Type B pancreatic cell (in vitro differentiated cells): ENCODE measurements at regions not wholly inside any gene's neighbourhood (a gene's known extent, or its start where the extent isn't known, plus 50 kb on each side); places are given as distances from the start of the nearest gene placed in this dataset.

Experiments used
- DNase-seq: peaks from one replicate; pipeline ENCODE4 v3.0.0; 2021; ENCODE audit warnings: mixed read lengths; ENCODE audit not compliant: unreplicated experiment; ENCODE audit errors: extremely low spot score
- H3K27ac Mint-ChIP-seq: 2 replicates; pipeline ENCODE4 v1.8.0; 2021; ENCODE audit warnings: mild to moderate bottlenecking, mixed read lengths
- H3K27me3 Mint-ChIP-seq: 2 replicates; pipeline ENCODE4 v1.8.0; 2021; ENCODE audit warnings: mixed read lengths
- H3K36me3 Mint-ChIP-seq: 2 replicates; pipeline ENCODE4 v1.8.0; 2021; ENCODE audit warnings: mixed read lengths
- H3K4me1 Mint-ChIP-seq: one replicate; pipeline ENCODE4 v1.8.0; 2021; ENCODE audit warnings: mixed read lengths; ENCODE audit not compliant: unreplicated experiment
- H3K4me3 Mint-ChIP-seq: 2 replicates; pipeline ENCODE4 v1.8.0; 2021; ENCODE audit warnings: mild to moderate bottlenecking, mixed read lengths
- H3K9me3 Mint-ChIP-seq: 2 replicates; pipeline ENCODE4 v1.8.0; 2021; ENCODE audit warnings: mixed read lengths
- TF ChIP-seq, protein P1 (sequence below): fragments of 200-600 bp; sonication (generic); conservative IDR thresholded peaks from 2 replicates; pipeline ENCODE4 v1.5.0; 2021; ENCODE audit warnings: antibody characterized with exemption, mild to moderate bottlenecking

- TF ChIP-seq, protein P1, sequence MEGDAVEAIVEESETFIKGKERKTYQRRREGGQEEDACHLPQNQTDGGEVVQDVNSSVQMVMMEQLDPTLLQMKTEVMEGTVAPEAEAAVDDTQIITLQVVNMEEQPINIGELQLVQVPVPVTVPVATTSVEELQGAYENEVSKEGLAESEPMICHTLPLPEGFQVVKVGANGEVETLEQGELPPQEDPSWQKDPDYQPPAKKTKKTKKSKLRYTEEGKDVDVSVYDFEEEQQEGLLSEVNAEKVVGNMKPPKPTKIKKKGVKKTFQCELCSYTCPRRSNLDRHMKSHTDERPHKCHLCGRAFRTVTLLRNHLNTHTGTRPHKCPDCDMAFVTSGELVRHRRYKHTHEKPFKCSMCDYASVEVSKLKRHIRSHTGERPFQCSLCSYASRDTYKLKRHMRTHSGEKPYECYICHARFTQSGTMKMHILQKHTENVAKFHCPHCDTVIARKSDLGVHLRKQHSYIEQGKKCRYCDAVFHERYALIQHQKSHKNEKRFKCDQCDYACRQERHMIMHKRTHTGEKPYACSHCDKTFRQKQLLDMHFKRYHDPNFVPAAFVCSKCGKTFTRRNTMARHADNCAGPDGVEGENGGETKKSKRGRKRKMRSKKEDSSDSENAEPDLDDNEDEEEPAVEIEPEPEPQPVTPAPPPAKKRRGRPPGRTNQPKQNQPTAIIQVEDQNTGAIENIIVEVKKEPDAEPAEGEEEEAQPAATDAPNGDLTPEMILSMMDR, result no peak
- no peak for DNase-seq
- Mint-ChIP-seq H3K4me1 (peaks cover 9% of the 10 kb centered on the region), H3K27ac (no peak overlapping the region), H3K27me3 (peaks cover 3% of the 10 kb centered on the region), H3K4me3 (no peak overlapping the region), H3K36me3 (no peaks in the 10 kb centered on the region), H3K9me3 (no peaks in the 10 kb centered on the region)
Observed at GRCh38 chr18:64994370-64994769, 756.4 kb upstream of the CDH7 start.

- Mint-ChIP-seq H3K27ac (no peak overlapping the region), H3K9me3 (no peaks in the 10 kb centered on the region), H3K4me1 (peaks cover 9% of the 10 kb centered on the region), H3K4me3 (no peak overlapping the region), H3K36me3 (no peaks in the 10 kb centered on the region), H3K27me3 (peaks cover 3% of the 10 kb centered on the region)
- DNase-seq, result no peak
- TF ChIP-seq, protein P1, result no peak
Observed at GRCh38 chr18:64993695-64994094, 757.1 kb upstream of the CDH7 start.

DNA sequence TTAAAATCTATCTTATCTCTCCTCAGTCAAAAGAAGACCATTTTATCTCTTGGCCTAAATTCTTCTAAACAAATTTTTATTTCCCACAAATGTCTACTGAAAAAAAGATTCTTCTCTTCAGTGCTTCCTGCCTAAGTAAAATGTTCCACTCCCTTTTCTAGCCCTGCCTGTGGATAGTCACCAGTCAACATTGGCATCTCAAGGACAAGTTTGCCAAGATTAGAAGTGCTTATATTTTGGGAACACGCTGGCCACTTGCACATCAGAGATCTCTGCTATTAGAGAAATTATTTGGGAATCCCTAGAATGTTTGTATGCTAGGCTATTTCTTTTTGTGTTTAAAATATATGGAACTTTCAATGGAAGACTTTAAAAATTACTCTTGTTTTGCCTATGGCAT lies 758.2 kb upstream of the CDH7 start:
- no peak overlapping the region for H3K27ac Mint-ChIP-seq
- H3K4me1 Mint-ChIP-seq, result peaks cover 9% of the 10 kb centered on the region
- no peaks in the 10 kb centered on the region for H3K9me3 Mint-ChIP-seq
- no peak overlapping the region for H3K4me3 Mint-ChIP-seq
- H3K36me3 Mint-ChIP-seq, result no peaks in the 10 kb centered on the region
- DNase-seq, result no peak
- peaks cover 3% of the 10 kb centered on the region for H3K27me3 Mint-ChIP-seq
- TF ChIP-seq, protein P1, result no peak

- peaks cover 9% of the 10 kb centered on the region for H3K4me1 Mint-ChIP-seq
- no peak overlapping the region for H3K27ac Mint-ChIP-seq
- H3K27me3 Mint-ChIP-seq, result peaks cover 3% of the 10 kb centered on the region
- no peak overlapping the region for H3K4me3 Mint-ChIP-seq
- H3K36me3 Mint-ChIP-seq, result no peaks in the 10 kb centered on the region
- DNase-seq, result no peak
- H3K9me3 Mint-ChIP-seq, result no peaks in the 10 kb centered on the region
- TF ChIP-seq, protein P1, result no peak
Observed at GRCh38 chr18:64991102-64991501, 759.7 kb upstream of the CDH7 start.

DNA sequence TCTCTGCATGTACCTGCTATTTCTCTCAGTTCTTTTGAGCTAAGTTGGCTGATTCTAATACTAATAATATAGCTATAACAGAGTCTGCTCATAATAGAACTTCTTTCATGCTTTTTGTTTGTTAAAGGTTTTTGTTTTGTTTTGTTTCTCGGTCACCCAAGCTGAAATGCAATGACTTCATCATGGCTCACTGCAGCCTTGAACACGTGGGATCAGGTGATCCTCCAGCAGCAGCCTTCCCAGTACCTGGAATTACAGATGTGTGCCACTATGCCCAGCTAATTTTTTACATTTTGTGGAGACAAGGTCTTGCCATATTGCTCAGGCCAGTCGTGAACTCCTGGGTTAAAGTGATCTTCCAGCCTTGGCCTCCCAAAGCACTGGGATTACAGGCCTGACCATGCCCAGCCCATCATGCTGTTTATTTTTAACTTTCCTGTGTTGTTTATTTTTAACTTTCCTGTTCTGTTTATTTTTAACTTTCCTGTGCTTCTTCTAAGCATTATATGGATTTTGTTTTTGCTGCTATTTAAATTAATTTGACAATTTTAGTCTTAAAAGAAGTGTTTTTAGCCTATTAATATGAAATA lies 763.8 kb upstream of the CDH7 start:
- TF ChIP-seq, protein P1, result no peak
- H3K4me3 Mint-ChIP-seq, result no peak overlapping the region
- no peaks in the 10 kb centered on the region for H3K36me3 Mint-ChIP-seq
- no peak overlapping the region for H3K27ac Mint-ChIP-seq
- no peak for DNase-seq
- H3K4me1 Mint-ChIP-seq, result no peaks in the 10 kb centered on the region
- H3K9me3 Mint-ChIP-seq, result no peaks in the 10 kb centered on the region
- no peaks in the 10 kb centered on the region for H3K27me3 Mint-ChIP-seq
